ENCODE measurements at regions not wholly inside any gene's neighbourhood (a gene's known extent, or its start where the extent isn't known, plus 50 kb on each side); places are given as distances from the start of the nearest gene placed in this dataset.

- ChIA-PET RAD21 (ENCODE audit: unreplicated experiment) (no interaction called here), CTCF (interaction anchor here (0.8 to 4.8 kb wide), 2 partner anchors 137 to 814 kb away, joined by 3 to 26 read pairs; no protein-coding TSS in a partner anchor), SMC1A (ENCODE audit: uncharacterized antibody, unreplicated experiment) (no interaction called here), POLR2A (no interaction called here)
- Histone ChIP-seq H3K9ac (ENCODE audit: control insufficient read depth, insufficient read depth, low read length) (no peak overlapping the region), H3K79me2 (ENCODE audit: control insufficient read depth, insufficient read depth, low read length) (no peaks in the 10 kb centered on the region), H3K27me3 (replicated peaks in 1 of 2; ENCODE audit: control insufficient read depth in 2 of 2, insufficient read depth in 2 of 2, low read length in 1 of 2) (no peaks in the 10 kb centered on the region), H2AFZ (ENCODE audit: control insufficient read depth, low read depth, low read length) (no peak overlapping the region), H3K9me3 (replicated peaks; ENCODE audit: control insufficient read depth, insufficient read depth, low read length) (no peaks in the 10 kb centered on the region), H3K27ac (ENCODE audit: control insufficient read depth, insufficient read depth) (no peak overlapping the region), H3K4me3 (no peak overlapping the region), H3K4me1 (ENCODE audit: control insufficient read depth, insufficient read depth, low read length) (no peaks in the 10 kb centered on the region), H4K20me1 (ENCODE audit: control insufficient read depth, insufficient read depth) (no peaks in the 10 kb centered on the region), H3K36me3 (ENCODE audit: control insufficient read depth in 2 of 2, insufficient read depth in 2 of 2, low read length in 1 of 2) (no peaks in the 10 kb centered on the region), H3K4me2 (ENCODE audit: control insufficient read depth, insufficient read depth) (no peak overlapping the region)
- no TSS peak for BruUV-seq (replicated peaks)
- FAIRE-seq = no peak
- no peak for ATAC-seq
- TF ChIP-seq MTA3 (IDR thresholded peaks at IDR 0.05; ENCODE audit: borderline replicate concordance, low read length) (no peak), TCF12 (IDR thresholded peaks at IDR 0.05; ENCODE audit: low read depth, low read length) (no peak), SUZ12 (IDR thresholded peaks at IDR 0.05; ENCODE audit: unreplicated experiment) (no peak), NBN (IDR thresholded peaks at IDR 0.05) (no peak), CHD1 (IDR thresholded peaks at IDR 0.05; ENCODE audit: low read depth, low read length) (no peak), HDAC6 (IDR thresholded peaks at IDR 0.05; ENCODE audit: unreplicated experiment) (no peak), CREM (IDR thresholded peaks at IDR 0.05; ENCODE audit: low read depth) (no peak), RFX5 (IDR thresholded peaks at IDR 0.05; ENCODE audit: low read depth, low read length) (no peak), RAD21 (IDR thresholded peaks at IDR 0.05; ENCODE audit: insufficient read depth, low read depth, low read length) (no peak), ZBTB4 (CRISPR knock-in tag; IDR thresholded peaks at IDR 0.05) (no peak), JUND (IDR thresholded peaks at IDR 0.05; ENCODE audit: low read depth, low read length) (no peak)
- intact Hi-C loops (cut with micrococcal nuclease; ENCODE audit: unreplicated experiment) (loop anchor here (2.0 to 5.0 kb wide), 3 partner anchors 200 to 636 kb away; no protein-coding TSS in a partner anchor), in situ Hi-C loops (cut with MboI) (loop anchor here (5.0 to 10.0 kb wide), 2 partner anchors 836 to 978 kb away; no protein-coding TSS in a partner anchor)
- 0% methylated on average over 1 of the region's 1 CpG for WGBS (ENCODE audit: insufficient coverage, insufficient replicate concordance, low lambda C conversion rate, missing lambda C conversion rate)
- DNase-seq (ENCODE audit: low read depth, low spot score) = no peak
These were observed 489.5 kb downstream of the TNS1 start for GRCh38 chr2:217513258-217513657.

All from GM12878 (cell line).